Testis (tissue), 2 donors: ENCODE measurements at regions not wholly inside any gene's neighbourhood (a gene's known extent, or its start where the extent isn't known, plus 50 kb on each side); places are given as distances from the start of the nearest gene placed in this dataset.

ENCODE experiments used
- POLR2A ChIP-seq: fragments of 450-650 bp; IDR thresholded peaks from one replicate; pipeline ENCODE4 v1.6.1; 2017; ENCODE audit warnings: antibody characterized with exemption, mild to moderate bottlenecking, moderate library complexity
- TF ChIP-seq, protein P1 (sequence below), 3 experiments: fragments of 450-650 bp in 2 of 3; fragments of 200-600 bp in 1 of 3; sonication (generic) in 1 of 3; IDR thresholded peaks; one replicate each; pipeline ENCODE4 v1.5.1; 2016 to 2019; ENCODE audit warnings: antibody characterized with exemption in 3 of 3, mild to moderate bottlenecking in 2 of 3, moderate library complexity in 1 of 3

GRCh38 chrX:13170966-13171558, 126.6 kb upstream of the FAM9C start:
- TF ChIP-seq, protein P1, sequence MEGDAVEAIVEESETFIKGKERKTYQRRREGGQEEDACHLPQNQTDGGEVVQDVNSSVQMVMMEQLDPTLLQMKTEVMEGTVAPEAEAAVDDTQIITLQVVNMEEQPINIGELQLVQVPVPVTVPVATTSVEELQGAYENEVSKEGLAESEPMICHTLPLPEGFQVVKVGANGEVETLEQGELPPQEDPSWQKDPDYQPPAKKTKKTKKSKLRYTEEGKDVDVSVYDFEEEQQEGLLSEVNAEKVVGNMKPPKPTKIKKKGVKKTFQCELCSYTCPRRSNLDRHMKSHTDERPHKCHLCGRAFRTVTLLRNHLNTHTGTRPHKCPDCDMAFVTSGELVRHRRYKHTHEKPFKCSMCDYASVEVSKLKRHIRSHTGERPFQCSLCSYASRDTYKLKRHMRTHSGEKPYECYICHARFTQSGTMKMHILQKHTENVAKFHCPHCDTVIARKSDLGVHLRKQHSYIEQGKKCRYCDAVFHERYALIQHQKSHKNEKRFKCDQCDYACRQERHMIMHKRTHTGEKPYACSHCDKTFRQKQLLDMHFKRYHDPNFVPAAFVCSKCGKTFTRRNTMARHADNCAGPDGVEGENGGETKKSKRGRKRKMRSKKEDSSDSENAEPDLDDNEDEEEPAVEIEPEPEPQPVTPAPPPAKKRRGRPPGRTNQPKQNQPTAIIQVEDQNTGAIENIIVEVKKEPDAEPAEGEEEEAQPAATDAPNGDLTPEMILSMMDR (IDR thresholded peaks at IDR 0.05) = no peak
- TF ChIP-seq POLR2A = no peak
